Activated CD4-positive, alpha-beta T cell treated with anti-CD3 and anti-CD28 coated beads, Interleukin-10, Interleukin-2, amounts not matched to agents 100 ng/mL and 50 ng/mL, durations not matched to agents 16 hours and 8 hours (primary cell): ENCODE measurements at regions not wholly inside any gene's neighbourhood (a gene's known extent, or its start where the extent isn't known, plus 50 kb on each side); places are given as distances from the start of the nearest gene placed in this dataset.

Experiments used
- DNase-seq: peaks from one replicate; pipeline ENCODE4 v3.0.0-alpha.2; 2020

DNA sequence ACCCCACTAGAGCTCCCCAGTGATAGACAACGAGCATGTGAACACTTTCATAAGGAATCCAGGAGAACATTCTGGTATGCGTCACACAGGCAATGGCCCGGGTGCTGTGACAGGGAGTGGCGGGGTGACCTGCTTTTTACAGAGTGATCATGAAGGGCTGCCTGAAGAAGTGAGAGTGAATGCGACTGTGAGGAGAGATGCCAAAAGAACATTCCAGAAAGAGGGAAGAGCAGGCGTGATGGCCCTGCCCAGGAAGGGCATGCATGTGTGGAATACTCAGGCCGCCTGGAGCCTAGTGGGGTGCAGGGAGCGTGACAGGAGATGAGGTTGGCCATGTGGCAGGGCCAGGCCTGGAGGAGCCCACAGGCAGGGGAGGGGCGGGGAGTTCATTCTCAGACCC, 53.8 kb downstream of the FZD10 start:
- DNase-seq = no peak

DNA sequence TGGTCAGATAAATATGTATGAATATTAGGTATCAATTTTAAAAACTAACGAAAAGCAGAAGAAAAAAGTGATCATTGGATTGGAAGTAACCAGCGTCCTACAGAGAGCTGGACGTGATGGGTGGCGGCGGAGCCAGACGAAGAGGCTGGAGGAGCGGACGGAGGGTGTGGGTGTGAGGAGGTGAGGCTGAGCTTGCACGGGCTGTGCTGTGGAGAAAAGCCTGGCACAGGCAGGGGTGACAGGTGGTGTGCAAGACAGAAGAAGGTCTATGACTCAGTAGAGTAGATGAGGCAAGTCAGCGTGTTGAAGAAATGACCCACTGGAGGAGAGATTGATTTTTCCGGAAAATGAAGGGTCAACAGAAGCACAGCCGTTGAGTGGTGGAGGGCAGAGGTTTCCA, 56.4 kb downstream of the FZD10 start:
- no peak for DNase-seq

DNA sequence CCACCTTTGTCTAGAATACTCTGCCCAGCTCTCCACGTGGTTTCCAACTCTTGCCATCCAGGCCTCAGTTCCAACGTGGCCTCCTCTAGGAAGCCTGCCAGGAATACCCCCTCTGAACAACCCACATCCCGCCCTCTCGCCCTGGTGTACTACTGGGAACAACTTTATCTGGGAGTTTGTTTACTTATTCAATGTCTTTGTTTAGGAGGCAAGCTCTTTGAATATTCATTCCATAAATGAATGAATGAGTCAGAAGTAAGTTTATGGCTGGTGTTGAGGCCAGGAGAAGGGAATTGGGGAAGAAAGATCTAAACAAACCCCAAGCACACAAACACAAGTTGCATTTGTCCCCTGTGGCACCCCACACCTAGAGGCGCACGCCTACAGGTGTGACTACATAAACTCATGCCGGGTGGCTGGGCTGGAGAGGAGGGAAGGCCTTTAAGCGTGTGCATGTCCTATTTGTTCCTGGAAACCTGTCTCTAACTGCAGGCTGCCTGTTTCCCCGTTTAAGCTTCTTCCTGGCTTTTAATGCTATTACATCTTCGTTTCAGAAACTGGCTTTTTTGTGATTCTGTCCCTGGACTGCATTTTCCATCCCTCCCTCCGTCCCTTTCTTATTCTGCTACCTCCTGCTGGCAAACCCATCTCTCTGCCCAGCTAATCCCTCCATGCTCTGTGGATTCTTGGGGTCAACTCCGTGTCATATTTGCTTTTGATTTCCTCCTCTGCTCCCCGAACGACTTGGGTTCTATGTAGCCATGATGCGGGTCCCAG, 57.9 kb downstream of the FZD10 start:
- no peak for DNase-seq

DNA sequence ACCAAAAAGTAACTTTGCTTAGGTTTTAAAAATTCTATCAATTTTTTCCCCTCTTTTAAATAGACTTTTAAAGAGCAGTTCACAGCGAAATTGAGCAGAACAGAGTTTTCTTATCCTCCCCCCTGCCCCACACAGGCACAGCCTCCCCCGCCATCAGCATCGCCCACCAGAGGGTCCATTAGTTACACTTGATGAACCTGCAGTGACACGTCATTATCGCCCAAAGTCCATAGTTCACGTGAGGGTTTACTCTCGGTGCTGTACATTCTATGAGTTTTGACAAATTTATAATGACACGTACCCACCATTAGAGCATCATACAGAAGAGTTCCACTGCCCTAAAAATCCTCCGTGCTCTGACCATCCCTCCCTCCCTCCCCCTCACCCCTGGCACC, 58.4 kb downstream of the FZD10 start:
- no peak for DNase-seq

DNA sequence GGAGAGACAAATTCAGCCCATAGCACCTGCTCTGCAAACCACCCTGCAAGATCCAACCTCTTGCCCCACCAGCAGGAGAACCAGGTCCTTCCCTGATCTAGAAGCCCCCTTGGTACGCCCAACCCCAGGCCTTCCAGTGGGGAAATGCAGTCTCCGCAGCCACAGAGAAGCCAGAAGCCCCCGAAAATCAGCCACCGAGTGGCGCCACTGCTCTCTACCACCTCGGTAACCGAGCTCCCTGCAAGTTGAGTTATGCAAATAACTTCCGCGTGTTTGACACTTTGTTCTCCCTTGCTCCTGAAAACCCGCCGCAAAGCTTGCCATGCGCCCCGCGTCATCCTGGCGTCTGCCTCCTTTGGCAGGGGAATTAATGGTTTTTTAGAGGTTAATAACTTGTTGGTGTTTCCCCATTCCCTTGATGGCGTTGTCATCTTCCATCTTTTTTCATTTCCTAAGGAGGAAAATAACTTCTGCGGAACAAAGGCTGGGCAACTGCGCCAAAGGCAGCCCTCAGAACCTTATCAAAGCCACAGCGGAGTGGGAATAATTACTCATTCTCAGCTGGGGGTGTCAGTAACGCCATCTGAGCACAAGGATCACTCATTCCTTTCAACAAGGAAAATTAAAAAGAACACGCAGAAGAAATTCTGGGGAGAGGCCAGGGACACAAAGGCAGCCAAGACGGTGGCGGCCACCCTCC, 60.4 kb downstream of the FZD10 start:
- no peak for DNase-seq

- no peak for DNase-seq
These were observed 61.5 kb downstream of the FZD10 start for GRCh38 chr12:130223767-130224244.

DNA sequence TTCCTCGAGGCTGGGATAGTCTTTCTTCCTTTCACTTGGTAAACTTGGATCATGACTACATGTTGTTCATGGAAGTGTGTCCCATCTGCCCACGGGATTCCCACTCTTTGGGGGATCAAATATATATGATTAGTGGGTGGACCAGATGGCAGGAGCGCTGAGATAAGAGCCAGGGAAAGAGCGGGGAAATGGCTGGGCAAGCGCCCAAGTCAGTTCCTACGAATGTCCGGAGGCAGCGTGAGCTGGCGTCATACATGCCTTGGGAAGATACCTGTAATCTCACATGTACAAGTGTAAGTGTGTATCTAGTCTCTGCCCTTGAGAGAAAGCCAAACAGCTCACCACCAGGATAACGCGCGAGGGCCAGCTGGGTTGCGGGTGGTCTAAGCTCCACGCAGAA, 62.3 kb downstream of the FZD10 start:
- no peak for DNase-seq

- no peak for DNase-seq
These were observed 63.1 kb downstream of the FZD10 start for GRCh38 chr12:130225347-130225746.

DNA sequence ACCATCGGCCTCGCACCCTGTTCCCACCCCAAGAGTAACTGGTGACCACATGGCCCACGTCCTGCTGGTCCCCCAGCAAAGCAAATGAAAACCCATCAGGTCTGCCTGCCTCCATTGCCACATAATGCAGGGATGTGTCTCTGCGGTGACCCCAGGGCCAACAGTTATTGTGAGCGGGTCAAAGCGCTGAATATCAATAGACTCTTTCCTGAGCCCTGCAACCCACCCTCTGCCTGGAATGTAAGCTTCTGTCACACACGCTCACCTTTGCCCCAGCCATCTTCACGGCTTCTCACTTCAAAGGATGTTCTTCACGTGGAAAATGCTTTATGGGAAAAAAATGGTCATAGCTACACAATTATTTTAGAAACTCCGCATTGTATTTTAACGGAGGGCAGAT, 63.9 kb downstream of the FZD10 start:
- no peak for DNase-seq

DNA sequence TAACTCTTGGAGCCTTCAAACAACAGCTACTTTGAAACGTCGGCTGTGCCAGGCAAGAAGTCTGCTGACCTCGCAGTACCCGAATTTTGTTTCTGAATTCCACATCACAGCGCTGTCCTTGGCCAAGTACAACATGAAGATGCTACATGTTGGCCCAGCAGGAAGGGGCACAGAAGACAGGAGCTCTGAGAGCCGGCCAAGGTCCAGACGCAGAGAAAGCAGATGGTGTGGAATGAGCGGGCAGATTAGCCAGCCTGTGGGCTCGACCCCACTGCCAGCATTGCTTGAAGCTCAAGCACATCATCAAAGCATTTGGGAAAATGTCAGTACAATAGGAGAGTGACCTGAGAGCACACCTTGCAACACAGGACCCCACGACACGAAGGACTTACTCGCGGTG, 64.5 kb downstream of the FZD10 start:
- DNase-seq = no peak

DNA sequence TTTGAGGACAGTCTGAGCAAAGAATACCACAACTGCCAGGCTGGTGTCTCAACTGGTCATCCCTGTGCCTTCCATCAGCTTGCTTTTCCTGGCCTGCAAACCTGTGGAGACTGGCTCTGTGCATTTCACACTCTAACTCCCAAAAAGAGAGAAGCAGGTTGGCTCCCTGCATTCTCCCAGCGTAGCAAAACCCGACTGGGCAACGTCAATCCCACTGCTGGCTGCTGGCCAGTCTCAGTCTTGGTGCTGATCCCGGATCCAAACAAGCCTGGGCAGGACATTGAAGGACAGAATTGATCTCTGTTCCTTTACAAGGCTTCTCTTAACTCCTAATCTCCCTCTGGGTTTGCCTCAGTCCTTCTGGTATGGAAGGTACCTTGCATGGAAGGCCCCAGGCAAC, 65.4 kb downstream of the FZD10 start:
- no peak for DNase-seq

- no peak for DNase-seq
These were observed 74.2 kb downstream of the FZD10 start for GRCh38 chr12:130236446-130236845.

DNA sequence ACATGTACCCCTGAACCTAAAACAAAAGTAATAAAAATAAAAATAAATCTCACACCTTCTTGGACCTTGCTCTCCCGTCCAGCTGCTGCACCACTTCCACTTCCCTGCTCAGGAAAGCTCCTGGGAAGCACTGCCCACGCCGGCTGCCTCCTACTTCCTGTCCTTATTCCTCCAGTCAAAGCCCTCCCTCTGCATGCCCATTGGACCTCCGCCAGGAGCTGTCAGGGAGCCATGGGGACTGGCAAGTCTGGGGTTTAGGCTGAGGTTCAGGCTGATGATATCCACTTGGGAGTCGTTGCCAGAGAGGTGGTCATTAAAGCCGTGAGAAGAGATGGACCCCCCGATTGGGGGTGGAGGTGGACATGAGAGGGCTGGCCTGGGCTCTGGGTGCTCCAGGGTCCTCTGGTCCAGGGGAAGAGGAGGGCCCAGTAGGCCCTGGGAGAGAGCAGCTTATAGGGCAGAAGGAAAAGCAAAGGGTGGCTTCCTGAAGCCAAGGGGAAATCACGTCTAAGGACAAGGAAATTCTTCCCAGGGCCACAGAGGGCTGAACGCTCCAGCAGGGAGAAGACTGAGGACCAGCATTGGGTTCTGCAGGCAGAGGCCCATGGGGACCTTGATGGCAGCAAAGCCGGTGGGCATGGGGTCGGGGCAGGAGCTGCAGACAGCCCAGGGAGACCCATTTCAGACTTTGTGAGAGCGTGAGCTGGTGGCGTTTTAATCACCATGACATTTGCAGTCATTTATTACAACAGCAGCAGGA, 78.7 kb downstream of the FZD10 start:
- DNase-seq = no peak

- no peak for DNase-seq
These were observed 80.2 kb downstream of the FZD10 start for GRCh38 chr12:130242506-130242905.

DNA sequence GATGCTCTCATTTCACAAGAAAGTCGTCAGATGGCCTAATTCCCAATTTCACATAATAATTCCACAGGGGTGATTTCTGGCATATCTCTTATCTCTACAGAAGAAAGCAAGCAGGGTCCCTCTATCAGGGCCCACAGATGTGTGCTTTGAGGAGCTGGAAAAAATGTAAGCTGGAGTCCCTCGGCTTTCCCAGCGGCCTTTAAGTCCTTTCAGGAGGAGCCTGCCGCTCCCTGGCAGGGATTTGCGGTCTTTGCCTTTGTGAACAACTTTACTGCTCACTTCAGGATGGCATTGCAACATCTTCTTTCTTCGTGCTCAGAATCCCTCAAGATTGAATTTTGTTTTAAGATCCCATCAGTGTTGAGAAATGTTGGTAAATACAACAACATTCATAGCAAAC, 83.0 kb downstream of the FZD10 start:
- DNase-seq = no peak

- DNase-seq = no peak
These were observed 84.3 kb downstream of the FZD10 start for GRCh38 chr12:130246560-130246959.

DNA sequence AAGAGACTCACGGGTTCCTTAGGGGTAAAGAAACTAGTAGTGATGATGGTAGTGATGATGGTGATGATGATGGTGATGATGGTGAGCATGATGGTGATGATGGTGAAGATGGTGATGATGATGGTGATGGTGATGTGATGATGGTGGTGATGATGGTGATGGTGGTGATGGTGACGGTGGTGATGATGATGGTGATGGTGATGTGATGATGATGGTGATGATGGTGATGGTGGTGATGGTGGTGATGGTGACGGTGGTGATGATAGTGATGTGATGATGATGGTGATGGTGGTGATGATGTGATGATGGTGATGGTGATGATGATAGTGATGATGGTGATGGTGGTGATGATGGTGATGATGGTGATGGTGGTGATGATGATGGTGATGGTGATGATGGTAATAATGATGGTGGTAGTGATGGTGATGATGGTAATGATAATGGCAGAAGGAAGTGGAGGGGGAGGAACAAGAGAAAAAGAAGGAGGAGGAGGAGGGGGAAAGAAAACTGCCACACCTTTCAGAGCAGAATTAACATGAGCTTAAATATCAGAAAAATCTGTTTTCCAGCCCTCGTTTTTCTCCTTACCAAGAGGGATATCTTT, 85.5 kb downstream of the FZD10 start:
- DNase-seq = no peak

- DNase-seq = peak; percentile 0
These were observed 87.1 kb downstream of the FZD10 start for GRCh38 chr12:130249376-130249775.

DNA sequence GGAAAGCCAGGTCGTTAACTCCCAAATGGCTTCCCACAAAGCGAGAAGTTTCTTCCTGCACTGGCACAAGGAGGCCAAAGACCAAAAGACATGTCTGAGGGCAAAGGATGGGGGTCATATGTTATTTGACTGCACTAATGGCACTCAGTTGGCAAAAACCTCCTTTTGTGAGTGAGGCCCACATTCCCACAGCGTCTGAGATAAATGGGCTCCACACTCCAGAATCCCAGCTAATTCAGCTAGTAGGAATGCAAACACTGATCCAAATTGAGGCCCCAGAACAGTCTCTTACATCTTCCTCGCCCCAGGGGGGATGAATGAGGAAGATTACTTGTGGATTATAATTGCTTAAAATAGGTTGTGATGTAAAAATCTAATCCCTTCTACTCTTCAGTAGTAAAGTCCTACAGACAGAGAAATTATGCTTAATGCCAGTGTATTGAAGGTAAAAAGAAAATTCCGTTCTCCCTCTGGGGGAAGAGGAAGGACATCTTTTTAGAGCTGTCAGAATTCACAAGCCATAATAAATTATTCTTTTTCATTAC, 86.4 kb upstream of the PIWIL1 start:
- no peak for DNase-seq

GRCh38 chr12:130253866-130254265, 83.8 kb upstream of the PIWIL1 start:
- no peak for DNase-seq

- DNase-seq = no peak
These were observed 83.0 kb upstream of the PIWIL1 start for GRCh38 chr12:130254461-130255276.

DNA sequence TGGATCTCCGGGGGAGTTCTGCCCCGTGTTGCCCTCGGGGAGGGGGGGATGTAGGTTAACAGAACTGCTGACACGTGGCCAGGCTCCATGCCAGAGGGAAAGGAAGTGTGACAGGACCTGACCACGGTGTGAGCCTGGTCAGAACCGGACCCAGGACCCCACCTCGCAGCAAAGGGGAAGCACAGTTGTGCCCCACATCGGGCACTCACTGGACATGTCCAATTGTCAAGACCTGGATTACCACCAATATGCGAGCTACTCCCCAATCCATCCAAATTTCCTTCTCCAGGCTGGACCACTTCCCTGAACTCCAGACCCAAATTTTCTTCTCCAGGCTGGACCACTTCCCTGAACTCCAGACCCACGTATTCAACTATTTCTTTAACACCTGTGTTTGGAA, 78.8 kb upstream of the PIWIL1 start:
- DNase-seq = no peak
